NT2/D1 (cell line): ENCODE measurements at regions not wholly inside any gene's neighbourhood (a gene's known extent, or its start where the extent isn't known, plus 50 kb on each side); places are given as distances from the start of the nearest gene placed in this dataset.

ENCODE experiments used
- SUZ12 ChIP-seq: IDR thresholded peaks from 2 replicates; pipeline ENCODE4 v1.6.1; 2011; ENCODE audit not compliant: insufficient read length, insufficient read depth; ENCODE audit errors: extremely low read depth
- YY1 ChIP-seq: IDR thresholded peaks from 2 replicates; pipeline ENCODE4 v1.6.1; 2011; ENCODE audit not compliant: insufficient read length, insufficient read depth
- ZNF274 ChIP-seq: IDR thresholded peaks from 2 replicates; pipeline ENCODE4 v1.6.1; 2011; ENCODE audit warnings: mild to moderate bottlenecking, low read depth, low read length

GRCh38 chr14:32014498-32014897, 62.6 kb upstream of the ARHGAP5 start:
- TF ChIP-seq SUZ12 (no peak), ZNF274 (no peak), YY1 (no peak)
